ENCODE measurements at regions not wholly inside any gene's neighbourhood (a gene's known extent, or its start where the extent isn't known, plus 50 kb on each side); places are given as distances from the start of the nearest gene placed in this dataset.

GRCh38 chr5:13189532-13189931, 755.0 kb downstream of the DNAH5 start:
- DNase-seq (ENCODE audit: low spot score), result no peak
- intact Hi-C loops (cut with micrococcal nuclease; ENCODE audit: unreplicated experiment), result no loop called here
- CTCF ChIA-PET (ENCODE audit: unreplicated experiment), result no interaction called here
- no peak overlapping the region for H3K27ac ChIP-seq (ENCODE audit: low read depth, low read length, poor library complexity, severe bottlenecking)
- no peak overlapping the region for H3K4me3 ChIP-seq (ENCODE audit: low read depth, low read length, poor library complexity, severe bottlenecking)
- H2AFZ ChIP-seq (ENCODE audit: low read length), result no peak overlapping the region
- H3K4me2 ChIP-seq (ENCODE audit: low read length), result no peak overlapping the region
- no peaks in the 10 kb centered on the region for H3K4me1 ChIP-seq (ENCODE audit: insufficient read depth, low read length, poor library complexity, severe bottlenecking)
- H4K20me1 ChIP-seq (ENCODE audit: insufficient read depth, low read length), result no peaks in the 10 kb centered on the region
- no peak for TF ChIP-seq EZH2phosphoT487 (IDR thresholded peaks at IDR 0.05; ENCODE audit: borderline replicate concordance, low read depth, low read length)
- no peak for TF ChIP-seq CTCF (conservative IDR thresholded peaks at IDR 0.05; ENCODE audit: low read length)
- H3K36me3 ChIP-seq (ENCODE audit: insufficient read depth, low read length), result no peaks in the 10 kb centered on the region
- H3K79me2 ChIP-seq (ENCODE audit: insufficient read depth, low read depth, low read length), result no peaks in the 10 kb centered on the region
- no peaks in the 10 kb centered on the region for H3K9me3 ChIP-seq (ENCODE audit: low read length)
- no peaks in the 10 kb centered on the region for H3K9me2 ChIP-seq (ENCODE audit: insufficient read depth, low read length)
- POLR2A ChIA-PET, result no interaction called here
- no TSS peak for BruUV-seq (replicated peaks)

GRCh38 chr5:13188371-13188770, 756.1 kb downstream of the DNAH5 start:
- DNase-seq (ENCODE audit: low spot score), result no peak
- H3K9me2 ChIP-seq (ENCODE audit: insufficient read depth, low read length), result no peaks in the 10 kb centered on the region
- no TSS peak for BruUV-seq (replicated peaks)
- POLR2A ChIA-PET, result interaction anchor here (0.9 kb wide), 1 partner anchor 78 kb away, joined by 3 read pairs; no protein-coding TSS in a partner anchor
- no peaks in the 10 kb centered on the region for H3K9me3 ChIP-seq (ENCODE audit: low read length)
- H3K4me2 ChIP-seq (ENCODE audit: low read length), result no peak overlapping the region
- H3K27ac ChIP-seq (ENCODE audit: low read depth, low read length, poor library complexity, severe bottlenecking), result no peak overlapping the region
- H3K4me1 ChIP-seq (ENCODE audit: insufficient read depth, low read length, poor library complexity, severe bottlenecking), result no peaks in the 10 kb centered on the region
- H4K20me1 ChIP-seq (ENCODE audit: insufficient read depth, low read length), result no peaks in the 10 kb centered on the region
- CTCF ChIA-PET (ENCODE audit: unreplicated experiment), result no interaction called here
- H2AFZ ChIP-seq (ENCODE audit: low read length), result no peak overlapping the region
- H3K36me3 ChIP-seq (ENCODE audit: insufficient read depth, low read length), result no peaks in the 10 kb centered on the region
- TF ChIP-seq CTCF (conservative IDR thresholded peaks at IDR 0.05; ENCODE audit: low read length), result no peak
- TF ChIP-seq EZH2phosphoT487 (IDR thresholded peaks at IDR 0.05; ENCODE audit: borderline replicate concordance, low read depth, low read length), result no peak
- no peaks in the 10 kb centered on the region for H3K79me2 ChIP-seq (ENCODE audit: insufficient read depth, low read depth, low read length)
- intact Hi-C loops (cut with micrococcal nuclease; ENCODE audit: unreplicated experiment), result no loop called here
- H3K4me3 ChIP-seq (ENCODE audit: low read depth, low read length, poor library complexity, severe bottlenecking), result no peak overlapping the region

GRCh38 chr5:13187186-13187585, 757.3 kb downstream of the DNAH5 start:
- H3K9me2 ChIP-seq (ENCODE audit: insufficient read depth, low read length), result no peaks in the 10 kb centered on the region
- intact Hi-C loops (cut with micrococcal nuclease; ENCODE audit: unreplicated experiment), result no loop called here
- H2AFZ ChIP-seq (ENCODE audit: low read length), result no peak overlapping the region
- POLR2A ChIA-PET, result no interaction called here
- no peak overlapping the region for H3K4me2 ChIP-seq (ENCODE audit: low read length)
- no peaks in the 10 kb centered on the region for H3K79me2 ChIP-seq (ENCODE audit: insufficient read depth, low read depth, low read length)
- TF ChIP-seq EZH2phosphoT487 (IDR thresholded peaks at IDR 0.05; ENCODE audit: borderline replicate concordance, low read depth, low read length), result no peak
- no peak for TF ChIP-seq CTCF (conservative IDR thresholded peaks at IDR 0.05; ENCODE audit: low read length)
- H3K4me3 ChIP-seq (ENCODE audit: low read depth, low read length, poor library complexity, severe bottlenecking), result no peak overlapping the region
- no peak for DNase-seq (ENCODE audit: low spot score)
- H4K20me1 ChIP-seq (ENCODE audit: insufficient read depth, low read length), result no peaks in the 10 kb centered on the region
- no peaks in the 10 kb centered on the region for H3K9me3 ChIP-seq (ENCODE audit: low read length)
- BruUV-seq (replicated peaks), result no TSS peak
- no peaks in the 10 kb centered on the region for H3K4me1 ChIP-seq (ENCODE audit: insufficient read depth, low read length, poor library complexity, severe bottlenecking)
- no peak overlapping the region for H3K27ac ChIP-seq (ENCODE audit: low read depth, low read length, poor library complexity, severe bottlenecking)
- CTCF ChIA-PET (ENCODE audit: unreplicated experiment), result no interaction called here
- no peaks in the 10 kb centered on the region for H3K36me3 ChIP-seq (ENCODE audit: insufficient read depth, low read length)
